ENCODE measurements at regions not wholly inside any gene's neighbourhood (a gene's known extent, or its start where the extent isn't known, plus 50 kb on each side); places are given as distances from the start of the nearest gene placed in this dataset.
A peak's percentile ranks its signal among the peaks of the same experiment; 100 is the strongest.

GRCh38 chr6:168927026-168927425 lies 326.6 kb downstream of the THBS2 start:
- Histone ChIP-seq H3K36me3 (no peaks in the 10 kb centered on the region), H3K27me3 (no peaks in the 10 kb centered on the region), H3K4me3 (no peak overlapping the region), H3K9me3 (no peaks in the 10 kb centered on the region), H3K27ac (no peak overlapping the region), H3K4me1 (peaks cover 0 to 6% (median 0%) of the 10 kb centered on the region in 4 donors)
- intact Hi-C loops (cut with DNase I), result no loop called here
- no peak for TF ChIP-seq POLR2AphosphoS5 (IDR thresholded peaks at IDR 0.05)
- 87 to 93% methylated on average over 10 of the region's 10 CpGs for WGBS, 2 donors
- no peak for DNase-seq

GRCh38 chr6:168926306-168926705 lies 327.3 kb downstream of the THBS2 start:
- WGBS, 2 donors, result 83 to 95% methylated on average over 15 of the region's 15 CpGs
- H3K36me3 ChIP-seq, result no peaks in the 10 kb centered on the region
- no peaks in the 10 kb centered on the region for H3K27me3 ChIP-seq
- no peak for DNase-seq
- H3K4me1 ChIP-seq, result peaks cover 0 to 6% (median 0%) of the 10 kb centered on the region in 4 donors
- H3K27ac ChIP-seq, result no peak overlapping the region
- H3K9me3 ChIP-seq, result no peaks in the 10 kb centered on the region
- no peak overlapping the region for H3K4me3 ChIP-seq
- intact Hi-C loops (cut with DNase I), result no loop called here
- no peak for TF ChIP-seq POLR2A (IDR thresholded peaks at IDR 0.05)
- no peak for TF ChIP-seq CTCF (IDR thresholded peaks at IDR 0.05)
- no peak for TF ChIP-seq POLR2AphosphoS5 (IDR thresholded peaks at IDR 0.05)
- no peak for TF ChIP-seq EP300 (IDR thresholded peaks at IDR 0.05)

- peaks cover 0 to 6% (median 0%) of the 10 kb centered on the region in 4 donors for H3K4me1 ChIP-seq
- H3K9me3 ChIP-seq, result no peaks in the 10 kb centered on the region
- WGBS, 2 donors, result 85 to 90% methylated on average over 11 of the region's 11 CpGs
- no peak for DNase-seq
- intact Hi-C loops (cut with DNase I), result no loop called here
- no peak overlapping the region for H3K4me3 ChIP-seq
- no peaks in the 10 kb centered on the region for H3K27me3 ChIP-seq
- TF ChIP-seq POLR2AphosphoS5 (IDR thresholded peaks at IDR 0.05), result no peak
- TF ChIP-seq POLR2A (IDR thresholded peaks at IDR 0.05), result no peak
- TF ChIP-seq CTCF (IDR thresholded peaks at IDR 0.05), result no peak
- no peak for TF ChIP-seq EP300 (IDR thresholded peaks at IDR 0.05)
- H3K27ac ChIP-seq, result no peak overlapping the region
- H3K36me3 ChIP-seq, result no peaks in the 10 kb centered on the region
Measured at GRCh38 chr6:168925671-168926070, 328.0 kb downstream of the THBS2 start.

- Histone ChIP-seq H3K36me3 (no peaks in the 10 kb centered on the region), H3K4me3 (no peak overlapping the region), H3K9me3 (no peaks in the 10 kb centered on the region), H3K27me3 (no peaks in the 10 kb centered on the region), H3K27ac (no peak overlapping the region), H3K4me1 (peaks cover 0 to 13% (median under 1%) of the 10 kb centered on the region in 4 donors)
- no peak for TF ChIP-seq CTCF (IDR thresholded peaks at IDR 0.05)
- TF ChIP-seq EP300 (IDR thresholded peaks at IDR 0.05), result no peak
- no peak for TF ChIP-seq POLR2AphosphoS5 (IDR thresholded peaks at IDR 0.05)
- no peak for TF ChIP-seq POLR2A (IDR thresholded peaks at IDR 0.05)
- DNase-seq, result no peak
- intact Hi-C loops (cut with DNase I), result no loop called here
- 83 to 86% methylated on average over 7 of the region's 7 CpGs for WGBS, 2 donors
Measured at GRCh38 chr6:168923171-168923570, 330.5 kb downstream of the THBS2 start.

GRCh38 chr6:168922436-168922835 lies 331.2 kb downstream of the THBS2 start:
- H3K4me1 ChIP-seq, result peaks cover 0 to 17% (median under 1%) of the 10 kb centered on the region in 4 donors
- H3K4me3 ChIP-seq, result no peak overlapping the region
- no peak for TF ChIP-seq POLR2AphosphoS5 (IDR thresholded peaks at IDR 0.05)
- H3K27ac ChIP-seq, result no peak overlapping the region
- H3K9me3 ChIP-seq, result no peaks in the 10 kb centered on the region
- intact Hi-C loops (cut with DNase I), result no loop called here
- WGBS, 2 donors, result 94 to 95% methylated on average over 7 of the region's 7 CpGs
- DNase-seq, result no peak
- no peaks in the 10 kb centered on the region for H3K36me3 ChIP-seq
- H3K27me3 ChIP-seq, result no peaks in the 10 kb centered on the region

- 18 to 67% methylated on average over 8 of the region's 8 CpGs for WGBS, 2 donors
- intact Hi-C loops (cut with DNase I), result no loop called here
- H3K27me3 ChIP-seq, result no peaks in the 10 kb centered on the region
- H3K36me3 ChIP-seq, result no peaks in the 10 kb centered on the region
- peak overlapping the region in 2 of 4 donors; percentile 37 to 52 for H3K27ac ChIP-seq
- H3K4me1 ChIP-seq, result peaks cover 0 to 29% (median 13%) of the 10 kb centered on the region in 4 donors
- no peak overlapping the region for H3K4me3 ChIP-seq
- DNase-seq, result no peak
- no peaks in the 10 kb centered on the region for H3K9me3 ChIP-seq
- TF ChIP-seq CTCF (IDR thresholded peaks at IDR 0.05) (no peak), EP300 (IDR thresholded peaks at IDR 0.05) (no peak), POLR2A (IDR thresholded peaks at IDR 0.05) (no peak), POLR2AphosphoS5 (IDR thresholded peaks at IDR 0.05) (no peak)
Measured at GRCh38 chr6:168920289-168920688, 333.4 kb downstream of the THBS2 start.
